GM06990 (cell line): ENCODE measurements at regions not wholly inside any gene's neighbourhood (a gene's known extent, or its start where the extent isn't known, plus 50 kb on each side); places are given as distances from the start of the nearest gene placed in this dataset.

Source experiments
- DNase-seq: peaks from one replicate; pipeline ENCODE4 v3.0.0-alpha.2; 2011; ENCODE audit not compliant: insufficient read length; ENCODE audit errors: extremely low read depth
- H3K27me3 ChIP-seq: replicated peaks from 2 replicates; pipeline ENCODE4 v1.6.0; 2011; ENCODE audit warnings: low read length; ENCODE audit not compliant: control insufficient read depth, insufficient read depth
- H3K36me3 ChIP-seq: 2 replicates; pipeline ENCODE4 v1.5.1; 2011; ENCODE audit warnings: low read length; ENCODE audit not compliant: control insufficient read depth, insufficient read depth
- H3K4me3 ChIP-seq: replicated peaks from 2 replicates; pipeline ENCODE4 v1.5.1; 2011; ENCODE audit warnings: low read depth, mild to moderate bottlenecking, control low read depth, low read length
- CTCF ChIP-seq: IDR thresholded peaks from 2 replicates; pipeline ENCODE4 v1.5.1; 2011; ENCODE audit warnings: low read length, control low read depth, mild to moderate bottlenecking, inconsistent platforms; ENCODE audit not compliant: insufficient read depth, poor library complexity, severe bottlenecking

DNA sequence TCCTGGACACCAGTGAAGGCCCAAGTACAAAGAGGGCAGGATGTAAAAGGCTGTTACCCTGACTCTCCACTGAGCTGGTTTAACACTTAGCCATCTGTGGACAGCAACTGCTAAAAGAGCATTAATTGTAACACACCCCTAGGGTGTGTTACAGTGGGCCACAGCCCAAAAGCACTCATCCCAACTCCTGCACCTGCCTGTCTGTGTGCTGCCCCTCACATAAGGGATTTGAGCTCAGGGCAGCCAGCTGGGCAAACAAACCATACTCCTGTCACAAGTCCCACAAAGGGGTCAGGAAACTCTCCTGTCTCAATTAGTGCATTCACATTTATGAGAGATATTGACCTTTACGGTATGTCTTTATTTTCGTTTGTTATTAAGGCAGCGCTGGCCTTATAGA is 833.1 kb upstream of the NXPH2 start:
- Histone ChIP-seq H3K36me3 (no peaks in the 10 kb centered on the region), H3K4me3 (no peak overlapping the region), H3K27me3 (no peaks in the 10 kb centered on the region)
- no peak for TF ChIP-seq CTCF
- DNase-seq, result no peak

DNA sequence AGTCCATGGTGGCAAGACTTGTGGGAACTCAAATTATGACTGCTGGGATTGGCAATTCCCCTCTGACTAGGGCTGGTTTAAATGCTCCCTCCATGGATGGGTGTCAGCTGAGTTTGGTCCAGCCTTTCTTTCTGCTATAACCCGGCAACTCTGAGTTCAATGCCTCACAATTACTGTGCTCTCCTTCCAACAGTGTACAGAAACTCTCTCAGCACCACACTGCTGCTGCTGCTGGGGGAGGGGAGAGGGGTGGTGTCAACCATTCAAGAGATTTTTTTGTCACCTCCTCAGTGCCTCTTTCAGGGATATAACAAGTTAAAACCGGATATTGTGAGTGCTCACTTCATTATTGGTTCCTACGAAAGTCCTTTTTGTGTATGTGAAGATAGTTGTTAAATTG is 830.3 kb upstream of the NXPH2 start:
- no peak overlapping the region for H3K4me3 ChIP-seq
- no peaks in the 10 kb centered on the region for H3K27me3 ChIP-seq
- H3K36me3 ChIP-seq, result no peaks in the 10 kb centered on the region
- no peak for DNase-seq
- TF ChIP-seq CTCF, result no peak

- Histone ChIP-seq H3K4me3 (no peak overlapping the region), H3K27me3 (no peaks in the 10 kb centered on the region), H3K36me3 (no peaks in the 10 kb centered on the region)
- TF ChIP-seq CTCF, result no peak
- DNase-seq, result no peak
These were observed 828.9 kb upstream of the NXPH2 start for GRCh38 chr2:139609109-139609508.

- no peak overlapping the region for H3K4me3 ChIP-seq
- H3K36me3 ChIP-seq, result no peaks in the 10 kb centered on the region
- TF ChIP-seq CTCF, result no peak
- H3K27me3 ChIP-seq, result no peaks in the 10 kb centered on the region
- DNase-seq, result no peak
These were observed 825.5 kb upstream of the NXPH2 start for GRCh38 chr2:139605668-139606067.

GRCh38 chr2:139600166-139600565 is 820.0 kb upstream of the NXPH2 start:
- no peak for DNase-seq
- Histone ChIP-seq H3K27me3 (no peaks in the 10 kb centered on the region), H3K36me3 (no peaks in the 10 kb centered on the region), H3K4me3 (no peak overlapping the region)
- no peak for TF ChIP-seq CTCF

GRCh38 chr2:139585101-139585500 is 804.9 kb upstream of the NXPH2 start:
- no peak overlapping the region for H3K4me3 ChIP-seq

More at GRCh38 chr2:139585101-139585500, 804.9 kb upstream of the NXPH2 start:
- TF ChIP-seq CTCF, result no peak
- Histone ChIP-seq H3K27me3 (no peaks in the 10 kb centered on the region), H3K36me3 (no peaks in the 10 kb centered on the region)
- DNase-seq, result no peak
